GM12874 (cell line): ENCODE measurements at regions not wholly inside any gene's neighbourhood (a gene's known extent, or its start where the extent isn't known, plus 50 kb on each side); places are given as distances from the start of the nearest gene placed in this dataset.

Experiments used
- CTCF ChIP-seq: IDR thresholded peaks from 2 replicates; pipeline ENCODE4 v1.5.1; 2011; ENCODE audit warnings: low read depth, mild to moderate bottlenecking, control low read depth, low read length, moderate library complexity; ENCODE audit not compliant: insufficient read depth

GRCh38 chr2:129716781-129717559, 262.5 kb upstream of the RAB6C start:
- no peak for TF ChIP-seq CTCF

DNA sequence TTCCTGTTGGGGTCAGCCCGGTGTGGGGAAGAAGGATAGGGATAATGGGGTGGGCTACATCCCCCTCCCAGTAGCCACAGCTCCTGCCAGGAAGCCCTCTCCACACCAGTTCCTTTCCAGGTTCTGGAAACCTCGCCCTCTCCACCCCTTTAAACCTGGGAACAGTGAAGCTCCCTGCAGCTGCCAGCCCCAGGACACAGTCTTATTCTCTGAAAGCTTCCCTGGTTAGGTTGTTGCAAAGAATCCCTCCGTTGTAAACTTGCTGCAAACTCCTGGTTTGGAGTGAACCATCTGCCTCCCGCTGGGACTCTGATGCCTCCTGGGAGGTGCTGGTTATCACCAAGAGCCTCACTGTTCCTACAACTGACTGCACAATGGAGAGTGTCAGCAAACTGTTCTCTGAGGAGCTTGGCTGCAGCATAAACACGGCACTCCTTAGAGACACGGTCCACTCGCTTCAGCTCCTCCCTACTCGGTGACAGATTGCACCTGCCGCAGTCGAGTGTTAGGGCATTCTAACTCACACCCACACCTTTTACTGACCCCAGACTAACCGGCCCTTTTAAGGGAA, 261.8 kb upstream of the RAB6C start:
- TF ChIP-seq CTCF, result no peak

DNA sequence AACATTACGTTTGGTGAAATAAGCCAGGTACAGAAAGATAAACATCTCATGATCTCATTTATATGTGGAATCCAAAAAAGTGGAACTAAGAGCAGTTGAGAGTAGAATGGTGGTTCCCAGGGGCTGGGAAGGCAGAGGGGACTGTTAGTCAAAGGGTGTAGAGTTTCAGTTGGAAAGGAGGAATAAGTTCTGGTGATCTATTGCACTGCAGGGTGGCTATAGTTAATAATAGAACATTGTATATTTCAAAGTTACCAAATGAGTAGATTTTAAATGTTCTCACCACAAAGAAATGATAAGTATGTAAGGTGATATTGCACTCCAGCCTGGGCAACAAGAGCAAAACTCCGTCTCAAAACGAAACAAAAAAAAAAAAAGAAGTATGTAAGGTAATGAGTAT, 260.1 kb upstream of the RAB6C start:
- no peak for TF ChIP-seq CTCF

DNA sequence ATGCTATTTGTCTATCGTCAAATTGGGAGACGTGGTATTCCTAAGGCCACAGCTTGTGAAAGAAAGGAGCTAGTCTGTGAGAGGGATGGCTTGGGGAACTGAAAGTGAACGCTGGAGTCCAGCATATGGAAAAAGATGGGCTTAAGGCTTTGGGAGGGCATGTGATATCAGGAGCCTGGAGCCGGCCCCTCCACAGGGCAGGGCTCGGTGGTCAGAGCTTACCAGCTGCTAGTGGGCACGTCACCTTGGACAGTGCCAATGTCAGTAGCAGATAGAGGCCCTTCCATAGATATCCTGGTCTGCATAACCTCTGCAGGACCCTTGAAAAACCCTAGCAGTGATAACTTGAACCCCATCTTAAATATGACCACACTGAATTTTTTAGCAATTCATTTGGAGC, 259.1 kb upstream of the RAB6C start:
- TF ChIP-seq CTCF, result no peak

DNA sequence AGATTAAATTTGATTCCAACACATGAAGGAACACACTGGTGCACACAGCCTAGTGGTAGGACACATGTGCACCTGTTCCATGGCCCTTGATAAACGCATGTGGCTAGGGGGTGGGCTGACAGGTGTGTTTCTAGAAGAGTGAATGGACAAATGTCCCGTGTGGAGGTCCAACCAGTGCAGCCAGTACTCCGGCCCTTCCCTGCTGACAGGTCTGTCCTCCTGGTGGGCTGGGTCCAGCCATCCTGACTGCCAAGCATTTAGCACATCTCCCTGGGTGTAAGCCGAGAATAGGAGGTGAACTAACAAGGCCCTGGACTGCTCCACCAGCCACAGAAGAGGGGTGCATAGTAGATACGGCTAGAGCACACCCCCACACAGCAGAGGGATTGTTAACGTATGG, 258.7 kb upstream of the RAB6C start:
- TF ChIP-seq CTCF, result no peak

- no peak for TF ChIP-seq CTCF
Observed at GRCh38 chr2:129721236-129721635, 258.2 kb upstream of the RAB6C start.

DNA sequence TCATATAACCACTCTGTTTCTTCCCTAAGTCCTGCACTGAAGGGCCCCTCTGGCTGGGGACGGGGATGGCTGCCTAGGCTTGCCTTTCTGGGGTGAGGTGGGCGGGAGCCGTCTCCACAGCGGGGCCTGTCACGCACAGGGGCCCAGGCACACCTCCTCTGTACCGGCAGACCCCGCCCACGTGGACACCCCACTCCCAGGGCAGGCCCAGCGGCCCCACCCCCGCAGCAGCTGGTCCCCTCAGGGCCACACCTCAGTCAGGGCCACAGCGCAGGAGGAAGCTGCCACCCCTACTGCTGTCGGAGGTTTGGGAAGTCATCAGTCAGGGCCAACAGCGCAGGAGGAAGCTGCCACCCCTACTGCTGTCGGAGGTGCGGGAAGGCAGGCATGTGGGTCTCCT, 257.6 kb upstream of the RAB6C start:
- TF ChIP-seq CTCF, result no peak
